ENCODE measurements at regions not wholly inside any gene's neighbourhood (a gene's known extent, or its start where the extent isn't known, plus 50 kb on each side); places are given as distances from the start of the nearest gene placed in this dataset.

GRCh38 chr1:48059289-48059688 is 62.1 kb upstream of the TRABD2B start:
- Histone ChIP-seq H3K9me3 (no peaks in the 10 kb centered on the region), H3K4me1 (peaks cover 0 to 5% of the 10 kb centered on the region in 2 donors), H3K27ac (no peak overlapping the region), H3K4me3 (no peak overlapping the region), H3K27me3 (peaks cover 0 to 10% of the 10 kb centered on the region in 2 donors), H3K36me3 (no peaks in the 10 kb centered on the region)
- intact Hi-C loops (cut with DNase I), result no loop called here
- DNase-seq, result no peak
- no peak for TF ChIP-seq CTCF (IDR thresholded peaks at IDR 0.05)
- ATAC-seq, result no peak

DNA sequence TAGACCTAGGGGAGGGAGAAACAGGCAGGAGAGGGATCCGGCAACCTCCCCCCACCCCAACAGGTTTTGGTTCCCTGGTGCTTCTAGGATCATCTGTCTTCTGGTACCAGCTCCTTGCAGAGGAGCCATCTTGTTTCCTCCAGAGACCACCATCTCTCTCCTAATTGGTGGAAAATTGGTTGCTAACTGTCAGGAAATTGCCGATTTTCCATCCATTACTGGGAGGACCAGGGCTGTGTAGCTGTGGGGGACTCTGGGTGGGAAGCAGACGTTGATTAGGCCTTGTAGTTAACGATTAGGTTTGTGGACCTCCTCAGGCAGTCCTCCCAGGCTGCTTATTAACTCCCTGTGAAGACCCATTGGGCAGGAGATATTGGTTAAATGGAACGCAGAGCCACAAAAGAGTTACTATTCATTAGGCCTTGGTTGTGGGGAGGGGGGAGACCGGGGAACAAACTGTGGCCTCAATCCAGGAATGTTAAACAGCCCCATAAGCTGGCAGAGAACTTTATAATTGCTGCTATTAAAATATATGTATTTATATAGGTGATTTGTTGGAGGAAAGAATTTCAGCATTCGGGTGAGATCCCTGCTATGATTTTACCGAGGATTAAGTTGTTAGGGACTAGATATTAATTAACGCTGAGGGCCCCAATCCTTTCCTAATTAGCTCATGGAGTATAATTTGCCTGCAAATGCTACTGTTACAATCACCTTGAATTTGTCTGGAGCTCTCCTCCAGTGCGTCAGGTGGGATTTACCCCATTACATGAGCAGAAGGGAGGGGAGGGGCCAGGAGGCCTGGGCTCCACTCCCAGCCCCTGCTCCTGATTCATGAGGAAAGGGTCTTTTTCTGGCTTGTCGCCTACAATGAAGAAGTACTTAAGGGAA is 61.2 kb upstream of the TRABD2B start:
- intact Hi-C loops (cut with DNase I), result no loop called here
- ATAC-seq (no peak), DNase-seq (no peak)
- Histone ChIP-seq H3K27ac (no peak overlapping the region), H3K4me1 (peaks cover 0 to 5% of the 10 kb centered on the region in 2 donors), H3K4me3 (no peak overlapping the region), H3K36me3 (no peaks in the 10 kb centered on the region), H3K9me3 (no peaks in the 10 kb centered on the region), H3K27me3 (peaks cover 0 to 10% of the 10 kb centered on the region in 2 donors)
- no peak for TF ChIP-seq CTCF (IDR thresholded peaks at IDR 0.05)

DNA sequence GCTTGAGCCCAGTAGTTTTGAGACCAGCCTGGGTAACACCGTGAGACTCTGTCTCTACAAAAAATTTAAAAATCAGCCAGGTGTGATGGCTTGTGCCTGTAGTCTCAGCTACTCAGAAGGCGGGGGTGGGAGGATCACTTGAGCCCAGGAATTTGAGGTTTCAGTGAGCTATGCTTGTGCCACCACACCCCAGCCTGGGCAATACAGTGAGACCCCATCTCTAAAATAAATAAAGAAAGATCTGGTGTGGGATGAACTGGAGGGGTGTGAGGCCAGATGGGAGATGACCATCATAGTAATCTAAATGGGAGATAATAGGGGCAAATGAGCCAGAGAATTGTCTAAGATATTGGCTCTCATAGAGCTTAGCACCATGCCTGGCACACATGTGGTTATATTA is 60.1 kb upstream of the TRABD2B start:
- H3K9me3 ChIP-seq, result no peaks in the 10 kb centered on the region
- H3K4me3 ChIP-seq, result no peak overlapping the region
- H3K36me3 ChIP-seq, result no peaks in the 10 kb centered on the region
- intact Hi-C loops (cut with DNase I), result no loop called here
- peaks cover 0 to 10% of the 10 kb centered on the region in 2 donors for H3K27me3 ChIP-seq
- DNase-seq (no peak), ATAC-seq (no peak)
- peaks cover 0 to 12% of the 10 kb centered on the region in 2 donors for H3K4me1 ChIP-seq
- no peak overlapping the region for H3K27ac ChIP-seq
- TF ChIP-seq CTCF (IDR thresholded peaks at IDR 0.05), result no peak

- Histone ChIP-seq H3K27ac (no peak overlapping the region), H3K4me1 (peaks cover 0 to 7% of the 10 kb centered on the region in 2 donors), H3K9me3 (no peaks in the 10 kb centered on the region), H3K36me3 (no peaks in the 10 kb centered on the region), H3K4me3 (no peak overlapping the region), H3K27me3 (peaks cover 0 to 10% of the 10 kb centered on the region in 2 donors)
- ATAC-seq (no peak), DNase-seq (no peak)
- no peak for TF ChIP-seq CTCF (IDR thresholded peaks at IDR 0.05)
- intact Hi-C loops (cut with DNase I), result no loop called here
These were observed 58.9 kb upstream of the TRABD2B start for GRCh38 chr1:48055876-48056764.

- no peak for ATAC-seq
- H3K36me3 ChIP-seq, result no peaks in the 10 kb centered on the region
- DNase-seq, result no peak
- H3K4me1 ChIP-seq, result peaks cover 0 to 7% of the 10 kb centered on the region in 2 donors
- peaks cover 0 to 12% of the 10 kb centered on the region in 2 donors for H3K27me3 ChIP-seq
- intact Hi-C loops (cut with DNase I), result no loop called here
- no peak overlapping the region for H3K4me3 ChIP-seq
- no peak for TF ChIP-seq CTCF (IDR thresholded peaks at IDR 0.05)
- no peak overlapping the region for H3K27ac ChIP-seq
- no peaks in the 10 kb centered on the region for H3K9me3 ChIP-seq
These were observed 57.0 kb upstream of the TRABD2B start for GRCh38 chr1:48054232-48054631.
